ENCODE measurements at regions not wholly inside any gene's neighbourhood (a gene's known extent, or its start where the extent isn't known, plus 50 kb on each side); places are given as distances from the start of the nearest gene placed in this dataset.

- no peak for DNase-seq
Observed at GRCh38 chr6:134520181-134521115, 202.5 kb upstream of the SGK1 start.

GRCh38 chr6:134519465-134519864 is 201.6 kb upstream of the SGK1 start:
- DNase-seq, result peak; percentile 49

GRCh38 chr6:134517868-134518267 is 200.0 kb upstream of the SGK1 start:
- no peak for DNase-seq

- peak; percentile 79 for DNase-seq
Observed at GRCh38 chr6:134517145-134517658, 199.3 kb upstream of the SGK1 start.

- no peak for DNase-seq
Observed at GRCh38 chr6:134516582-134516981, 198.7 kb upstream of the SGK1 start.

GRCh38 chr6:134515986-134516385 is 198.1 kb upstream of the SGK1 start:
- DNase-seq, result no peak

- DNase-seq, result no peak
Observed at GRCh38 chr6:134512981-134513391, 195.1 kb upstream of the SGK1 start.

GRCh38 chr6:134511984-134512683 is 194.2 kb upstream of the SGK1 start:
- DNase-seq, result no peak

- DNase-seq, result no peak
Observed at GRCh38 chr6:134510920-134511319, 193.0 kb upstream of the SGK1 start.

GRCh38 chr6:134510142-134510541 is 192.2 kb upstream of the SGK1 start:
- no peak for DNase-seq

GRCh38 chr6:134508862-134509498 is 191.1 kb upstream of the SGK1 start:
- DNase-seq, result no peak

GRCh38 chr6:134506162-134506561 is 188.2 kb upstream of the SGK1 start:
- DNase-seq, result no peak

GRCh38 chr6:134503585-134504281 is 185.8 kb upstream of the SGK1 start:
- no peak for DNase-seq

- no peak for DNase-seq
Observed at GRCh38 chr6:134502614-134503549, 185.0 kb upstream of the SGK1 start.

- no peak for DNase-seq
Observed at GRCh38 chr6:134495890-134496248, 178.0 kb upstream of the SGK1 start.

GRCh38 chr6:134495203-134495889 is 177.4 kb upstream of the SGK1 start:
- DNase-seq, result no peak

- no peak for DNase-seq
Observed at GRCh38 chr6:134493789-134494188, 175.9 kb upstream of the SGK1 start.

GRCh38 chr6:134491477-134491876 is 173.6 kb upstream of the SGK1 start:
- peak; percentile 59 for DNase-seq

GRCh38 chr6:134482593-134483270 is 164.8 kb upstream of the SGK1 start:
- DNase-seq, result no peak

GRCh38 chr6:134481966-134482365 is 164.1 kb upstream of the SGK1 start:
- DNase-seq, result no peak

Data from fibroblast of skin of back (primary cell).